ENCODE measurements at regions not wholly inside any gene's neighbourhood (a gene's known extent, or its start where the extent isn't known, plus 50 kb on each side); places are given as distances from the start of the nearest gene placed in this dataset.

DNA sequence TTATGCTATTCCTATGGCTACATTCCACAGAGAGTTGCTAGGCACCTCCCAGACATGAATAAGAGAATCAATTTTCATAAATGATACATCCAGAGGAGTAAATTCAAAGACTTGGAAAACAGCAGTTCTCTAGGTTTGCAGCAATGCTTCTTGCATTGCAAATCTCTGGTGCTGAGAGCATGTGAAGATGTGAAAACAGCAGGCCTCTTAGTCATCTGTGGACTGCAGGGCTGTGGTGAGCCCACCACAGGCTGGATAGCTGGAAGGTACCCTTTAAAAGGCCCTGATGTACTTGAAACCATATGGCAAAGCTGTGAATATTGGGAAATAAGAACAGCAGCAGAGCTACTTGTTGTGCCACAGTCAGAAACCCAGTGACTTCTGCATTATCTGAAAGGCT is 2135.9 kb downstream of the ARAP2 start:
- DNase-seq (ENCODE audit: extremely low read depth, insufficient read length) = no peak
- TF ChIP-seq, protein P1, sequence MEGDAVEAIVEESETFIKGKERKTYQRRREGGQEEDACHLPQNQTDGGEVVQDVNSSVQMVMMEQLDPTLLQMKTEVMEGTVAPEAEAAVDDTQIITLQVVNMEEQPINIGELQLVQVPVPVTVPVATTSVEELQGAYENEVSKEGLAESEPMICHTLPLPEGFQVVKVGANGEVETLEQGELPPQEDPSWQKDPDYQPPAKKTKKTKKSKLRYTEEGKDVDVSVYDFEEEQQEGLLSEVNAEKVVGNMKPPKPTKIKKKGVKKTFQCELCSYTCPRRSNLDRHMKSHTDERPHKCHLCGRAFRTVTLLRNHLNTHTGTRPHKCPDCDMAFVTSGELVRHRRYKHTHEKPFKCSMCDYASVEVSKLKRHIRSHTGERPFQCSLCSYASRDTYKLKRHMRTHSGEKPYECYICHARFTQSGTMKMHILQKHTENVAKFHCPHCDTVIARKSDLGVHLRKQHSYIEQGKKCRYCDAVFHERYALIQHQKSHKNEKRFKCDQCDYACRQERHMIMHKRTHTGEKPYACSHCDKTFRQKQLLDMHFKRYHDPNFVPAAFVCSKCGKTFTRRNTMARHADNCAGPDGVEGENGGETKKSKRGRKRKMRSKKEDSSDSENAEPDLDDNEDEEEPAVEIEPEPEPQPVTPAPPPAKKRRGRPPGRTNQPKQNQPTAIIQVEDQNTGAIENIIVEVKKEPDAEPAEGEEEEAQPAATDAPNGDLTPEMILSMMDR (IDR thresholded peaks at IDR 0.05; ENCODE audit: insufficient read depth, low read length, poor library complexity, severe bottlenecking) = no peak
- H3K4me3 ChIP-seq (replicated peaks; ENCODE audit: low read depth, low read length) = no peak overlapping the region
- H3K27me3 ChIP-seq (replicated peaks; ENCODE audit: control insufficient read depth, insufficient read depth, low read length) = no peaks in the 10 kb centered on the region
- no peaks in the 10 kb centered on the region for H3K36me3 ChIP-seq (ENCODE audit: control insufficient read depth, insufficient read depth, low read length)

DNA sequence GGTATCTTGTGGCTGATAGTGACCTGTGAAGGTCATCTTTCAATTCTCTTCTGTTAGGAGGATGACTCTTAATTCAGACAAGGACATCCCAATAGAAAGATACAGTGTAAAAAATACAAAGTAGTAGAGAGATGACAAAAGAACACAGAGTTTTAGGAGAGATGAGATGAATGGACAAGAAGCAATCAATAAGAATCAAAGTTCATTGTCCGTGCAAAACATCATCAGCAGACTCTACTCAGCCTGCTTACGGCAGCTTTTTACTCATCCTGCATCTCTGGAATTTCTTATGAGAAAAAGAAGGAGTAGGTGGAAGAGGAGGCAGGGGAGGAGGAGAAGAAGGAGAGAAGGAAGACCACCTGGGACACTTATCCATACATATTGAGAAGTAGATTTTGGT is 2131.7 kb downstream of the ARAP2 start:
- Histone ChIP-seq H3K27me3 (replicated peaks; ENCODE audit: control insufficient read depth, insufficient read depth, low read length) (no peaks in the 10 kb centered on the region), H3K4me3 (replicated peaks; ENCODE audit: low read depth, low read length) (no peak overlapping the region), H3K36me3 (ENCODE audit: control insufficient read depth, insufficient read depth, low read length) (no peaks in the 10 kb centered on the region)
- DNase-seq (ENCODE audit: extremely low read depth, insufficient read length) = no peak
- TF ChIP-seq, protein P1 (IDR thresholded peaks at IDR 0.05; ENCODE audit: insufficient read depth, low read length, poor library complexity, severe bottlenecking) = no peak

DNA sequence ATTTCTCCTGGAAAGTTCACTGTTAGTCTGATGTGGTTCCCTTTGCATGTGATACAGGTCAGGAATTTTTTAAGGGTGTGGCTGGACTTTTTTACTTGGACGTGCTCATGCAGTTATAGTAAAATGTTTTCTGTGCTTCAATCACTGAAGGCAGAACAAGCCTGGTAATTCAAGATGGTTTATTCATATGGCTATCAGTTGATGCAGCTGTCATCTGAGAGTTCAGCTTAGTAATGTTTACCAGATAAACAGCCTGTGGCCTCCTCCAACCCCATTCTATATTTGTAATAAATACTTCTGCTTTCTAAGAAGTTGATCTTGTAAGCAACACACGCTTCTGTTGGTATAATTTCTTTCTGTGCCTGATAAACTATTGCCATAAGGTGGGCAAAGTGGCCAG is 2105.9 kb downstream of the ARAP2 start:
- no peak overlapping the region for H3K4me3 ChIP-seq (replicated peaks; ENCODE audit: low read depth, low read length)
- TF ChIP-seq, protein P1 (IDR thresholded peaks at IDR 0.05; ENCODE audit: insufficient read depth, low read length, poor library complexity, severe bottlenecking) = no peak
- no peaks in the 10 kb centered on the region for H3K27me3 ChIP-seq (replicated peaks; ENCODE audit: control insufficient read depth, insufficient read depth, low read length)
- no peak for DNase-seq (ENCODE audit: extremely low read depth, insufficient read length)
- no peaks in the 10 kb centered on the region for H3K36me3 ChIP-seq (ENCODE audit: control insufficient read depth, insufficient read depth, low read length)

DNA sequence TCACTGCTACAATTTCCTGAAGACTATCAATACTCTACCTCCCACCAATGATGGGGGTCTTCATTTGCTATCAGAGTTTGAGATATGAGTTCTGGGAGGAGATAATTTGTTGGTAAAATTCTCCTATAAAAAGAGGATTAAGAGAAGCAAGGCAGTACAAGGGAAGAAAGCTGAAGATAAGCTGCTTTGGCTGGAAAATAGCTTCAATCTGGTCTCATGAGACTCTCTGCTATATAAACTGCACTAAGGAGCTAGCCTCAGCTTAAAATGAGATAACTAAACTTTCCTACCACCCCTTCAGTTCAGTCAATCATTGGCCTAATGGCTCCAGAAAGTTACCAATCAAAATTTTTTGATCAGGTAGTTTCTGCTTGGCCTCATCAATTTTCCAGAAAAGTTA is 2105.0 kb downstream of the ARAP2 start:
- Histone ChIP-seq H3K27me3 (replicated peaks; ENCODE audit: control insufficient read depth, insufficient read depth, low read length) (no peaks in the 10 kb centered on the region), H3K36me3 (ENCODE audit: control insufficient read depth, insufficient read depth, low read length) (no peaks in the 10 kb centered on the region), H3K4me3 (replicated peaks; ENCODE audit: low read depth, low read length) (no peak overlapping the region)
- no peak for DNase-seq (ENCODE audit: extremely low read depth, insufficient read length)
- TF ChIP-seq, protein P1 (IDR thresholded peaks at IDR 0.05; ENCODE audit: insufficient read depth, low read length, poor library complexity, severe bottlenecking) = no peak

DNA sequence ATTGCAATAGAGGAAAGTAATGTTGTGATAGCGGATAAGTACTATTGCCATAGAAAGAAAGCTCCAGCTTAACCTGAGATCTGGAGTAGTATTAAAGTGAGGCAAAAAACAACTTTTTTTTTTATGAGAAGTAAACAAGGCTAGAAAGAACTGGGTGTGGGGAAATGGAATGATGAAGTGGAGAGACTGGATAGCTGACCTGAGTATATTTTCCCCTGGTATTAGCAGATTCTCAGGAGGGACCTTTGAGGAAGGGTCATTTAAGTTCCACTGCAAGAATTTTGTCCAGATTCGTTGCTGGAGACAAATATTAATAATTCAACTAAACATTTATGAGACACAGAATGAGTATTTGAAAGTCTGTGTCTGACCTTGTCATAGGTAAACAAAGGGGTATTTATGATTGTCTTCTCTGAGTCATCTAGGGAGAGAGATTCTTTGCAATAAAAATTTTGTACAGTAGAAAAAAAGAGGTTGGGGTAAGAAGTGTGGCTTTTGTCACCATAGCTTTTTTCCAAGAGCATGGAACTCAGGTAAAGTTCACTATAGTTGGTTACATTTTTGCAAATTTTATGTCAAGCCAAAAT is 2095.9 kb downstream of the ARAP2 start:
- H3K4me3 ChIP-seq (replicated peaks; ENCODE audit: low read depth, low read length) = no peak overlapping the region
- DNase-seq (ENCODE audit: extremely low read depth, insufficient read length) = no peak
- TF ChIP-seq, protein P1 (IDR thresholded peaks at IDR 0.05; ENCODE audit: insufficient read depth, low read length, poor library complexity, severe bottlenecking) = no peak
- no peaks in the 10 kb centered on the region for H3K36me3 ChIP-seq (ENCODE audit: control insufficient read depth, insufficient read depth, low read length)
- no peaks in the 10 kb centered on the region for H3K27me3 ChIP-seq (replicated peaks; ENCODE audit: control insufficient read depth, insufficient read depth, low read length)

DNA sequence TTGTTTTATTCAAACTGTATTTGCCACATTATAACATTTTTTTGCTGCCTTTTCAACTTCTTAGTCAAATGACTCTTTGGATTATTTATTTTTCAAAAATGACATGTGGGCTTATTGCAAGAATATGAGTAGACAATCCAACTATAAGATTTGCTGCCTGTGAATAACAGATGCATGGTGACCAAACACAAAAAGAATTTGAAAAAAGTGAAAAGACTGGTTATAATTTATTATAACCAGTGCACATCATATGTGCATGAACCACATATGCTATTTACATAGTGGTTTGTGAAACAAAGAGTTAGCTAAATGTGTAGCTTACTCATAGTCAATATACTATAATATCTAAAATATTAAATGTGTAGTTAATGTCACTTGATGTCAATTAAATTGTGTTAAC is 2086.8 kb downstream of the ARAP2 start:
- DNase-seq (ENCODE audit: extremely low read depth, insufficient read length) = no peak
- Histone ChIP-seq H3K4me3 (replicated peaks; ENCODE audit: low read depth, low read length) (no peak overlapping the region), H3K27me3 (replicated peaks; ENCODE audit: control insufficient read depth, insufficient read depth, low read length) (no peaks in the 10 kb centered on the region), H3K36me3 (ENCODE audit: control insufficient read depth, insufficient read depth, low read length) (no peaks in the 10 kb centered on the region)
- TF ChIP-seq, protein P1 (IDR thresholded peaks at IDR 0.05; ENCODE audit: insufficient read depth, low read length, poor library complexity, severe bottlenecking) = no peak
